ENCODE measurements at regions not wholly inside any gene's neighbourhood (a gene's known extent, or its start where the extent isn't known, plus 50 kb on each side); places are given as distances from the start of the nearest gene placed in this dataset.

DNA sequence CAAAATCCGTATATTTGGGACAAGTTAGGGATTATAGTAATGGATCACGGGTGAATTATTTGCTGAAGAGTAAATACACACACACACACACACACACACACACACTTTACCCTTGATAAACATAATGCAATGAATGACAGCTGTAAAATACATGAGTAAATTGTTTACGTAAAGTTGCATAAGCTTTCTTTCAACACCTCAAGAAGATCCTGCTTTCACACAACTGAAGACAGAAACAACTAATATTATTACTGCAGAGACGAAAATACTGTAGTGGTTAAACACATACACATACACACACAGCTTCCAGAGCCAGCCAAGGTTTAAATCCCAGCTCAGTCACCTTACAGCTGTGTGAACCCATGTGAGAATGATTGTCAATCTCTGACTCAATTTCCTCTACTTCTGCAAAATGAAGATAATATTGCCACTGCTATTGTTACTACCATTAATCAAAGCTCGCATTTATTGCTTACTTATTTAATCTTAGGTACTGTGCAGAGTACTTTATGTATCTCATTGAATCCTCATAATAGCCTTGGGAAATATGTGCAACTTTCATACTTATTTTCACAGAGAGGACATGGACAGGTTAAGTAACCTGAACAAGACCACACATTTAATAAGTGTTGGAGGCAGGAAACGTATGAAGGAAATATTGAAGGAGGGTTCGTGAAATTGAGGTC, 50.6 kb upstream of the DOK6 start (continued):
- no peak for TF ChIP-seq CREB1 (CRISPR knock-in tag; IDR thresholded peaks at IDR 0.05; ENCODE audit: low read depth)
- no peak for TF ChIP-seq JUNB (IDR thresholded peaks at IDR 0.05; ENCODE audit: unreplicated experiment)
- TF ChIP-seq, protein P1, sequence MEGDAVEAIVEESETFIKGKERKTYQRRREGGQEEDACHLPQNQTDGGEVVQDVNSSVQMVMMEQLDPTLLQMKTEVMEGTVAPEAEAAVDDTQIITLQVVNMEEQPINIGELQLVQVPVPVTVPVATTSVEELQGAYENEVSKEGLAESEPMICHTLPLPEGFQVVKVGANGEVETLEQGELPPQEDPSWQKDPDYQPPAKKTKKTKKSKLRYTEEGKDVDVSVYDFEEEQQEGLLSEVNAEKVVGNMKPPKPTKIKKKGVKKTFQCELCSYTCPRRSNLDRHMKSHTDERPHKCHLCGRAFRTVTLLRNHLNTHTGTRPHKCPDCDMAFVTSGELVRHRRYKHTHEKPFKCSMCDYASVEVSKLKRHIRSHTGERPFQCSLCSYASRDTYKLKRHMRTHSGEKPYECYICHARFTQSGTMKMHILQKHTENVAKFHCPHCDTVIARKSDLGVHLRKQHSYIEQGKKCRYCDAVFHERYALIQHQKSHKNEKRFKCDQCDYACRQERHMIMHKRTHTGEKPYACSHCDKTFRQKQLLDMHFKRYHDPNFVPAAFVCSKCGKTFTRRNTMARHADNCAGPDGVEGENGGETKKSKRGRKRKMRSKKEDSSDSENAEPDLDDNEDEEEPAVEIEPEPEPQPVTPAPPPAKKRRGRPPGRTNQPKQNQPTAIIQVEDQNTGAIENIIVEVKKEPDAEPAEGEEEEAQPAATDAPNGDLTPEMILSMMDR (conservative IDR thresholded peaks at IDR 0.05; ENCODE audit: low read depth in 2 of 2): no peak
- no peak for TF ChIP-seq NANOG (IDR thresholded peaks at IDR 0.05; ENCODE audit: borderline replicate concordance)
- no peak for TF ChIP-seq STAT1 (IDR thresholded peaks at IDR 0.05; ENCODE audit: unreplicated experiment)
